K562 (cell line): ENCODE measurements at regions not wholly inside any gene's neighbourhood (a gene's known extent, or its start where the extent isn't known, plus 50 kb on each side); places are given as distances from the start of the nearest gene placed in this dataset.

Source experiments
- ATAC-seq: fragments of 200-7000 bp; cut with Tn5 transposase; 3 replicates; pipeline ENCODE4 v1.9.1; 2020; ENCODE audit warnings: moderate library complexity
- BruUV-seq: library from RNA; stranded (reverse); fragments of 400-500 nt; replicated peaks from 2 replicates; lab custom pipeline; 2021; lab: Mats Ljungman, UMichigan
- CTCF ChIA-PET: fragments of 300-600 bp; formaldehyde crosslinking; extraction: SDS; loops from one replicate; lab custom pipeline; 2021; ENCODE audit warnings: low intra/inter-chr PET ratio; lab: Yijun Ruan, JAX
- POLR2A ChIA-PET: fragments of 300-600, 350-650 bp; sonication (Branson Sonifier 250); formaldehyde crosslinking; extraction: SDS; loops from one replicate; lab custom pipeline; 2021; ENCODE audit warnings: antibody characterized with exemption, inconsistent platforms; lab: Yijun Ruan, JAX
- DNase-seq, 4 experiments: peaks; one replicate each; pipeline versions ENCODE4 v3.0.0 to v3.0.0-alpha.2; 2011 to 2018; ENCODE audit warnings: low spot score in 3 of 4, mixed read lengths in 3 of 4; ENCODE audit errors: extremely low read depth in 1 of 4
- FAIRE-seq: peaks from 2 replicates; lab custom pipeline; 2011; peaks lifted over from hg19 to GRCh38; lab: Jason Lieb, UNC
- H2AFZ ChIP-seq: 2 replicates; pipeline ENCODE4 v1.6.0; 2011; ENCODE audit warnings: low read depth, low read length, control low read depth, inconsistent platforms
- H3K27ac ChIP-seq: fragments of 200-600 bp; 3 replicates; pipeline ENCODE4 v1.8.0; 2011; ENCODE audit warnings: low read depth, mild to moderate bottlenecking, control low read depth, inconsistent platforms, low read length, moderate library complexity, mixed read lengths; ENCODE audit errors: extremely low read depth
- H3K27me3 ChIP-seq, 2 experiments: fragments of 300-600 bp in 1 of 2; 2 replicates in 1 of 2; 3 replicates in 1 of 2; pipeline versions ENCODE4 v1.6.0 to v1.8.0; 2011; ENCODE audit warnings: inconsistent platforms in 2 of 2, low read length in 2 of 2, mild to moderate bottlenecking in 1 of 2, mixed read lengths in 1 of 2, moderate library complexity in 1 of 2; ENCODE audit not compliant: control insufficient read depth in 2 of 2, insufficient read depth in 2 of 2
- H3K36me3 ChIP-seq: fragments of 300-600 bp; 3 replicates; pipeline ENCODE4 v1.8.0; 2011; ENCODE audit warnings: mild to moderate bottlenecking, low read length, inconsistent platforms; ENCODE audit not compliant: control insufficient read depth, insufficient read depth
- H3K4me1 ChIP-seq, 2 experiments: fragments of 200-600 bp in 1 of 2; replicated peaks in 1 of 2; 2 replicates in 1 of 2; 3 replicates in 1 of 2; pipeline versions ENCODE4 v1.5.1 to v1.8.0; 2011; ENCODE audit warnings: inconsistent platforms in 2 of 2, low read length in 2 of 2, mild to moderate bottlenecking in 1 of 2, mixed read lengths in 1 of 2, moderate library complexity in 1 of 2; ENCODE audit not compliant: control insufficient read depth in 2 of 2, insufficient read depth in 2 of 2
- H3K4me2 ChIP-seq: 2 replicates; pipeline ENCODE4 v1.6.1; 2011; ENCODE audit warnings: low read length, control low read depth, inconsistent platforms, mixed read lengths; ENCODE audit not compliant: insufficient read depth
- H3K4me3 ChIP-seq: fragments of 200-600 bp; sonication (generic), shearing (Covaris generic); 2 replicates; pipeline ENCODE4 v1.5.1; 2016; ENCODE audit warnings: control low read depth, inconsistent platforms
- H3K79me2 ChIP-seq: fragments of 200-600 bp; 3 replicates; pipeline ENCODE4 v1.8.0; 2011; ENCODE audit warnings: low read length, inconsistent platforms; ENCODE audit not compliant: control insufficient read depth, insufficient read depth
- H3K9ac ChIP-seq, 2 experiments: 2 replicates each; pipeline versions ENCODE4 v1.6.0 to v1.6.1; 2011; ENCODE audit warnings: low read depth in 2 of 2, low read length in 2 of 2, control low read depth in 1 of 2, inconsistent platforms in 1 of 2, mild to moderate bottlenecking in 1 of 2, mixed read lengths in 1 of 2; ENCODE audit not compliant: insufficient read depth in 1 of 2
- H3K9me1 ChIP-seq: one replicate; pipeline ENCODE4 v1.6.0; 2011; ENCODE audit warnings: inconsistent platforms, mild to moderate bottlenecking, low read length, moderate library complexity; ENCODE audit not compliant: control insufficient read depth, insufficient read depth
- H3K9me3 ChIP-seq: replicated peaks from 2 replicates; pipeline ENCODE4 v1.5.1; 2011; ENCODE audit warnings: low read depth, low read length, inconsistent platforms; ENCODE audit not compliant: control insufficient read depth, insufficient read depth
- H4K20me1 ChIP-seq: replicated peaks from 2 replicates; pipeline ENCODE4 v1.6.1; 2011; ENCODE audit warnings: low read length, inconsistent platforms, mixed read lengths; ENCODE audit not compliant: control insufficient read depth, insufficient read depth
- CHD4 ChIP-seq: fragments of 200-600 bp; sonication (generic); IDR thresholded peaks from 3 replicates; pipeline ENCODE4 v1.6.1; 2012; ENCODE audit warnings: low read depth, mild to moderate bottlenecking, mixed read lengths, low read length, inconsistent platforms; ENCODE audit not compliant: insufficient read depth, insufficient replicate concordance, poor library complexity, severe bottlenecking
- FOXM1 ChIP-seq, 2 experiments: fragments of 450-650 bp in 1 of 2; sonication (generic) in 1 of 2; formaldehyde crosslinking in 1 of 2; IDR thresholded peaks; 2 replicates each; pipeline versions ENCODE4 v1.6.1 to v1.9.0; 2017 to 2022; ENCODE audit warnings: low read depth in 2 of 2, mild to moderate bottlenecking in 2 of 2, missing genetic modification reagents in 1 of 2, moderate library complexity in 1 of 2
- HIVEP1 ChIP-seq: fragments of 250-450 bp; sonication (Bioruptor Pico); IDR thresholded peaks from 2 replicates; pipeline ENCODE4 v1.4.0; 2020; ENCODE audit warnings: mild to moderate bottlenecking
- HMGN3 ChIP-seq: IDR thresholded peaks from 2 replicates; pipeline ENCODE4 v1.6.1; 2011; ENCODE audit warnings: borderline replicate concordance, low read depth, mild to moderate bottlenecking, mixed read lengths, low read length; ENCODE audit not compliant: insufficient read length; ENCODE audit errors: extremely low read depth
- HNRNPUL1 ChIP-seq: fragments of 200-400 bp; formaldehyde crosslinking; IDR thresholded peaks from 2 replicates; pipeline ENCODE4 v1.6.1; 2017; ENCODE audit warnings: low read length
- KLF6 ChIP-seq: fragments of 250-450 bp; sonication (Bioruptor Pico); IDR thresholded peaks from 2 replicates; pipeline ENCODE4 v1.4.0; 2020; ENCODE audit warnings: mild to moderate bottlenecking, moderate library complexity, borderline replicate concordance
- NFE2L1 ChIP-seq: fragments of 450-650 bp; IDR thresholded peaks from 2 replicates; pipeline ENCODE4 v1.6.1; 2016; ENCODE audit warnings: missing genetic modification characterization, low read depth, mild to moderate bottlenecking, missing compliant biosample characterization, moderate library complexity, borderline replicate concordance
- NFRKB ChIP-seq: fragments of 450-650 bp; IDR thresholded peaks from 2 replicates; pipeline ENCODE4 v1.6.1; 2016; ENCODE audit warnings: low read depth
- NFYB ChIP-seq: IDR thresholded peaks from 2 replicates; pipeline ENCODE4 v1.6.1; 2011; ENCODE audit warnings: mild to moderate bottlenecking, moderate library complexity; ENCODE audit not compliant: insufficient read length; ENCODE audit errors: extremely low read depth
- PCBP2 ChIP-seq: fragments of 200-400 bp; formaldehyde crosslinking; IDR thresholded peaks from 2 replicates; pipeline ENCODE4 v1.6.1; 2018; ENCODE audit warnings: low read length, low read depth, mild to moderate bottlenecking, moderate library complexity; ENCODE audit not compliant: poor library complexity, severe bottlenecking
- POLR2B ChIP-seq: fragments of 450-650 bp; IDR thresholded peaks from 2 replicates; pipeline ENCODE4 v1.6.1; 2018; ENCODE audit warnings: low read depth; ENCODE audit not compliant: partially characterized antibody
- SIN3A ChIP-seq, 2 experiments: fragments of 150-350 bp in 1 of 2; IDR thresholded peaks; 2 replicates each; pipeline ENCODE4 v1.6.1; 2011 to 2016; ENCODE audit warnings: borderline replicate concordance in 2 of 2, low read depth in 2 of 2, low read length in 2 of 2, mild to moderate bottlenecking in 2 of 2, moderate library complexity in 2 of 2; ENCODE audit not compliant: control insufficient read depth in 1 of 2
- SNIP1 ChIP-seq: fragments of 450-650 bp; IDR thresholded peaks from 2 replicates; pipeline ENCODE4 v1.7.1; 2017; ENCODE audit warnings: low read depth, mild to moderate bottlenecking
- ZBTB1 ChIP-seq: sonication (generic); formaldehyde crosslinking; IDR thresholded peaks from 2 replicates; pipeline ENCODE4 v1.8.1; 2023; ENCODE audit warnings: missing genetic modification reagents, low read depth, mild to moderate bottlenecking, borderline replicate concordance
- ZNF551 ChIP-seq: fragments of 250-450 bp; sonication (Bioruptor Pico); IDR thresholded peaks from 2 replicates; pipeline ENCODE4 v1.5.0; 2021; ENCODE audit warnings: mild to moderate bottlenecking, moderate library complexity
- ZNF778 ChIP-seq: fragments of 450-650 bp; formaldehyde crosslinking; IDR thresholded peaks from 2 replicates; pipeline ENCODE4 v1.4.0; 2020; ENCODE audit warnings: mild to moderate bottlenecking, moderate library complexity
- WGBS: fragments of 100-300 bp; shearing (Covaris generic); methylation state at CpG from one replicate; pipeline ENCODE4 v1.1.6; 2016; ENCODE audit warnings: low coverage, mixed read lengths; ENCODE audit not compliant: insufficient coverage; ENCODE audit errors: missing lambda C conversion rate; 5-methylcytosine and 5-hydroxymethylcytosine counted together
- in situ Hi-C: fragments of 300-500 bp; cut with MboI; formaldehyde crosslinking; loops from 4 replicates; pipeline ENCODE4 v1.15.0; 2018; ENCODE audit warnings: inconsistent platforms, mixed read lengths
- intact Hi-C: fragments of 100-400 bp; cut with micrococcal nuclease; formaldehyde crosslinking; loops from 2 replicates; pipeline ENCODE4 v1.14.2; 2022
- TF ChIP-seq, protein P1 (sequence below): fragments of 450-650 bp; IDR thresholded peaks from 2 replicates; pipeline ENCODE4 v1.6.1; 2014; ENCODE audit warnings: low read depth, mild to moderate bottlenecking, moderate library complexity, borderline replicate concordance
- TF ChIP-seq, protein P2 (sequence below): fragments of 250-450 bp; sonication (Bioruptor Pico); IDR thresholded peaks from 2 replicates; pipeline ENCODE4 v1.4.0; 2020; ENCODE audit warnings: mild to moderate bottlenecking, moderate library complexity

DNA sequence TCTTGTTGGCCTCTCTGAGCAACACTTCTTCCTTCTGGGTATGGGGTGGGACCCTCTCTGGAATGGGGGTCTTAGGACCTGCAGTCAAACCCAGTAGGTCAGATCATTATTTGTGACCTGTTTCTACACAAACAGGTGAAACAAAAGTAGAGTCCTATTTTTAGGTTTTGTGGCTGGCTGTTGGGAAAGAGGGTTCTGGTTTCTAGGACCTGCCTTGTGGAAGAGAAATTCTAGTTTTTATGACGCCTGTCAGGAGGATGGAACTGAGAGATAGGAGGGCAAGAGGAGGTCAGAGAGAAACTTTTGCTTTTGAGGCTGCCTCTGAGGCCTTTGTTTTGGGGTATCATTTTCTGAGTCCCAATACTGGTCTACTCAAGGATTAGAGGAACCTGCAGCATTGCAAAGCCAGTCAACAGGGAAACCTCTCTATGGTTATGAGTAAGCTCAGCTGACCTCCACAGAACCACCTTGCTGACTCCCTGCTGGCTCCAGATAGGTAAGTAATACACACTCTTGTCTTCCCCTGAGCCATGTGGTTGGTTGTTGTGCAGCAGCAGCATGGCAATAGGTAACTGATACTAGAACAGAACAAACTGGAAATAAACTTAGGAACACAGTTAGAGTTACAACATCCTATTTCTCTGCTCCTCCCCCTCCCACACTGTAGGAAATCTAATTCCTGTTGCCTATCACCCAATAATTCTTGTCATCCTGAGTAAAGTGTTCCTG, 114.7 kb upstream of the VCX3B start (continued):
- TF ChIP-seq POLR2B (no peak), HIVEP1 (no peak)

DNA sequence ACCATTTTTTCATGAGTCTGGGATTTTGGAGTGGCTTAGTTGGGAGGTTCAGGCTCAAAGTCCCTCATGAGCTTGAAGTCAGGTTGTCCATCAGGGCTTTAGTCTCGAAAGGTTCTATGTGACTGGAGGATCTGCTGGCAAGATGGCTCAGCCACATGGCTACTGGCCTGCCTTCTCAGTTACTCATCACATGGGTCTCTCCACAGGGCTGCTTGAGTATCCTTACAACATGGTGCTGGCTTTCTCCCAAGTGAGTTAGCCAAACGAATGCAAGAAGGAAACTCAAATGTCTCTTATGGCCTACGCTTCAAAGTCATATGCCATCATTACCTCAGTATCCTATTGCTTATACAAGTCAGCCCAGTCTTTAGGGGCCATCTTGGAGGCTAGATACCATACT, 106.3 kb upstream of the VCX3B start:
- H3K4me3 ChIP-seq = no peak overlapping the region
- H3K36me3 ChIP-seq = no peaks in the 10 kb centered on the region
- no peaks in the 10 kb centered on the region for H3K79me2 ChIP-seq
- H3K4me2 ChIP-seq = no peak overlapping the region
- no peaks in the 10 kb centered on the region for H3K4me1 ChIP-seq
- DNase-seq (no peak), ATAC-seq (no peak), FAIRE-seq (no peak)
- intact Hi-C loops (no loop called here), in situ Hi-C loops (no loop called here)
- H2AFZ ChIP-seq = no peak overlapping the region
- no peaks in the 10 kb centered on the region for H3K9me1 ChIP-seq
- ChIA-PET POLR2A (no interaction called here), CTCF (no interaction called here)
- H3K27me3 ChIP-seq = no peaks in the 10 kb centered on the region
- H4K20me1 ChIP-seq = no peaks in the 10 kb centered on the region
- BruUV-seq = no TSS peak
- 0% methylated on average over 1 of the region's 3 CpGs for WGBS
- no peak overlapping the region for H3K9ac ChIP-seq
- H3K27ac ChIP-seq = no peak overlapping the region
- H3K9me3 ChIP-seq = no peaks in the 10 kb centered on the region
- TF ChIP-seq ZNF778 (CRISPR knock-in tag) = no peak
- TF ChIP-seq HMGN3 = no peak
- TF ChIP-seq ZBTB1 = no peak
- no peak for TF ChIP-seq FOXM1 (IDR thresholded peaks at IDR 0.05; ENCODE audit: low read depth)
- TF ChIP-seq FOXM1 (CRISPR knock-in tag; IDR thresholded peaks at IDR 0.05; ENCODE audit: low read depth) = no peak
- no peak for TF ChIP-seq SNIP1
- no peak for TF ChIP-seq NFE2L1 (tag)
- TF ChIP-seq, protein P1, sequence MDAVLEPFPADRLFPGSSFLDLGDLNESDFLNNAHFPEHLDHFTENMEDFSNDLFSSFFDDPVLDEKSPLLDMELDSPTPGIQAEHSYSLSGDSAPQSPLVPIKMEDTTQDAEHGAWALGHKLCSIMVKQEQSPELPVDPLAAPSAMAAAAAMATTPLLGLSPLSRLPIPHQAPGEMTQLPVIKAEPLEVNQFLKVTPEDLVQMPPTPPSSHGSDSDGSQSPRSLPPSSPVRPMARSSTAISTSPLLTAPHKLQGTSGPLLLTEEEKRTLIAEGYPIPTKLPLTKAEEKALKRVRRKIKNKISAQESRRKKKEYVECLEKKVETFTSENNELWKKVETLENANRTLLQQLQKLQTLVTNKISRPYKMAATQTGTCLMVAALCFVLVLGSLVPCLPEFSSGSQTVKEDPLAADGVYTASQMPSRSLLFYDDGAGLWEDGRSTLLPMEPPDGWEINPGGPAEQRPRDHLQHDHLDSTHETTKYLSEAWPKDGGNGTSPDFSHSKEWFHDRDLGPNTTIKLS = no peak
- TF ChIP-seq CHD4 = no peak
- TF ChIP-seq HNRNPUL1 = no peak
- TF ChIP-seq NFYB = no peak
- TF ChIP-seq PCBP2 = no peak
- no peak for TF ChIP-seq ZNF551 (CRISPR knock-in tag)
- TF ChIP-seq, protein P2, sequence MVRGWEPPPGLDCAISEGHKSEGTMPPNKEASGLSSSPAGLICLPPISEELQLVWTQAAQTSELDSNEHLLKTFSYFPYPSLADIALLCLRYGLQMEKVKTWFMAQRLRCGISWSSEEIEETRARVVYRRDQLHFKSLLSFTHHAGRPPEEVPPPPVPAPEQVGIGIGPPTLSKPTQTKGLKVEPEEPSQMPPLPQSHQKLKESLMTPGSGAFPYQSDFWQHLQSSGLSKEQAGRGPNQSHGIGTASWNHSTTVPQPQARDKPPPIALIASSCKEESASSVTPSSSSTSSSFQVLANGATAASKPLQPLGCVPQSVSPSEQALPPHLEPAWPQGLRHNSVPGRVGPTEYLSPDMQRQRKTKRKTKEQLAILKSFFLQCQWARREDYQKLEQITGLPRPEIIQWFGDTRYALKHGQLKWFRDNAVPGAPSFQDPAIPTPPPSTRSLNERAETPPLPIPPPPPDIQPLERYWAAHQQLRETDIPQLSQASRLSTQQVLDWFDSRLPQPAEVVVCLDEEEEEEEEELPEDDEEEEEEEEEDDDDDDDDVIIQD (CRISPR knock-in tag) = no peak
- no peak for TF ChIP-seq SIN3A (IDR thresholded peaks at IDR 0.05; ENCODE audit: borderline replicate concordance in 2 of 2, control insufficient read depth in 1 of 2, low read depth in 2 of 2, low read length in 2 of 2)
- TF ChIP-seq KLF6 = no peak
- TF ChIP-seq NFRKB = no peak
